Spleen (tissue), 7 donors: ENCODE measurements at regions not wholly inside any gene's neighbourhood (a gene's known extent, or its start where the extent isn't known, plus 50 kb on each side); places are given as distances from the start of the nearest gene placed in this dataset.

Experiments
- CTCF ChIP-seq, 11 experiments: fragments of 200-600 bp in 7 of 11; fragments of 450-650 bp in 4 of 11; sonication (generic) in 4 of 11; IDR thresholded peaks in 8 of 11; conservative IDR thresholded peaks in 3 of 11; 1 replicate in 7 of 11; 2 replicates in 4 of 11; pipeline versions ENCODE4 v1.4.0 to v1.8.0; 2016 to 2021; ENCODE audit warnings: antibody characterized with exemption in 11 of 11, inconsistent platforms in 4 of 11, mild to moderate bottlenecking in 1 of 11
- POLR2A ChIP-seq, 3 donors: fragments of 450-650 bp; IDR thresholded peaks; one replicate each; pipeline ENCODE4 v1.5.1; 2017; ENCODE audit warnings: antibody characterized with exemption in 3 of 3, mild to moderate bottlenecking in 1 of 3
- donor health status: DM: no; HTN: no; CAD: no; lungs with moderate emphysema.
- donor health status: DM: no; HTN: no; CAD: no.
- donor health status: DM: no; HTN: no; CAD: no.

- no peak for TF ChIP-seq POLR2A (IDR thresholded peaks at IDR 0.05)
- TF ChIP-seq CTCF (IDR thresholded peaks at IDR 0.05 in 8 of 11, conservative IDR thresholded peaks at IDR 0.05 in 3 of 11): no peak
Measured at GRCh38 chr10:83459124-83459523, 680.2 kb upstream of the GHITM start.
